ENCODE measurements at regions not wholly inside any gene's neighbourhood (a gene's known extent, or its start where the extent isn't known, plus 50 kb on each side); places are given as distances from the start of the nearest gene placed in this dataset.

GRCh38 chr6:153625089-153625488, 414.0 kb upstream of the OPRM1 start:
- no peak for DNase-seq (ENCODE audit: low read depth in 2 of 2)

- no peak for DNase-seq (ENCODE audit: low read depth in 2 of 2)
Measured at GRCh38 chr6:153624528-153624927, 414.5 kb upstream of the OPRM1 start.

- DNase-seq (ENCODE audit: low read depth in 2 of 2): no peak
Measured at GRCh38 chr6:153623496-153623895, 415.5 kb upstream of the OPRM1 start.

GRCh38 chr6:153621491-153621890, 417.5 kb upstream of the OPRM1 start:
- DNase-seq (ENCODE audit: low read depth in 2 of 2): no peak

- no peak for DNase-seq (ENCODE audit: low read depth in 2 of 2)
Measured at GRCh38 chr6:153621070-153621469, 418.0 kb upstream of the OPRM1 start.

GRCh38 chr6:153618371-153619322, 420.4 kb upstream of the OPRM1 start:
- no peak for DNase-seq (ENCODE audit: low read depth in 2 of 2)

- DNase-seq (ENCODE audit: low read depth in 2 of 2): no peak
Measured at GRCh38 chr6:153616506-153616905, 422.5 kb upstream of the OPRM1 start.

- DNase-seq (ENCODE audit: low read depth in 2 of 2): no peak
Measured at GRCh38 chr6:153613719-153614455, 425.2 kb upstream of the OPRM1 start.

GRCh38 chr6:153602401-153602800, 436.6 kb upstream of the OPRM1 start:
- no peak for DNase-seq (ENCODE audit: low read depth in 2 of 2)

GRCh38 chr6:153599901-153600300, 439.1 kb upstream of the OPRM1 start:
- DNase-seq (ENCODE audit: low read depth in 2 of 2): no peak

GRCh38 chr6:153595903-153596302, 443.1 kb upstream of the OPRM1 start:
- DNase-seq (ENCODE audit: low read depth in 2 of 2): no peak

- no peak for DNase-seq (ENCODE audit: low read depth in 2 of 2)
Measured at GRCh38 chr6:153594871-153595270, 444.2 kb upstream of the OPRM1 start.

- DNase-seq (ENCODE audit: low read depth in 2 of 2): no peak
Measured at GRCh38 chr6:153591159-153591558, 447.9 kb upstream of the OPRM1 start.

GRCh38 chr6:153590411-153590810, 448.6 kb upstream of the OPRM1 start:
- no peak for DNase-seq (ENCODE audit: low read depth in 2 of 2)

GRCh38 chr6:153588330-153588729, 450.7 kb upstream of the OPRM1 start:
- no peak for DNase-seq (ENCODE audit: low read depth in 2 of 2)

GRCh38 chr6:153583685-153584084, 452.6 kb upstream of the RGS17 start:
- no peak for DNase-seq (ENCODE audit: low read depth in 2 of 2)

- DNase-seq (ENCODE audit: low read depth in 2 of 2): no peak
Measured at GRCh38 chr6:153580776-153581175, 449.7 kb upstream of the RGS17 start.

- DNase-seq (ENCODE audit: low read depth in 2 of 2): no peak
Measured at GRCh38 chr6:153575528-153575927, 444.4 kb upstream of the RGS17 start.

- DNase-seq (ENCODE audit: low read depth in 2 of 2): no peak
Measured at GRCh38 chr6:153574231-153574630, 443.1 kb upstream of the RGS17 start.

- DNase-seq (ENCODE audit: low read depth in 2 of 2): no peak
Measured at GRCh38 chr6:153572371-153572770, 441.3 kb upstream of the RGS17 start.

- no peak for DNase-seq (ENCODE audit: low read depth in 2 of 2)
Measured at GRCh38 chr6:153568628-153569027, 437.5 kb upstream of the RGS17 start.

- no peak for DNase-seq (ENCODE audit: low read depth in 2 of 2)
Measured at GRCh38 chr6:153564803-153565202, 433.7 kb upstream of the RGS17 start.

GRCh38 chr6:153563001-153563400, 431.9 kb upstream of the RGS17 start:
- no peak for DNase-seq (ENCODE audit: low read depth in 2 of 2)
